GM12874 (cell line): ENCODE measurements at regions not wholly inside any gene's neighbourhood (a gene's known extent, or its start where the extent isn't known, plus 50 kb on each side); places are given as distances from the start of the nearest gene placed in this dataset.

ENCODE experiments used
- CTCF ChIP-seq: IDR thresholded peaks from 2 replicates; pipeline ENCODE4 v1.5.1; 2011; ENCODE audit warnings: low read depth, mild to moderate bottlenecking, control low read depth, low read length, moderate library complexity; ENCODE audit not compliant: insufficient read depth

- peak; percentile 41; the same call in 1 of the 2 replicates for TF ChIP-seq CTCF
Measured at GRCh38 chr4:154082760-154083535, 294.1 kb upstream of the SFRP2 start.

- no peak for TF ChIP-seq CTCF
Measured at GRCh38 chr4:154081391-154081790, 292.5 kb upstream of the SFRP2 start.

GRCh38 chr4:154078504-154079350 is 289.8 kb upstream of the SFRP2 start:
- no peak for TF ChIP-seq CTCF

GRCh38 chr4:154076921-154077320 is 288.0 kb upstream of the SFRP2 start:
- TF ChIP-seq CTCF: no peak

- no peak for TF ChIP-seq CTCF
Measured at GRCh38 chr4:154073107-154073822, 284.4 kb upstream of the SFRP2 start.

GRCh38 chr4:154067786-154068185 is 278.9 kb upstream of the SFRP2 start:
- no peak for TF ChIP-seq CTCF

- no peak for TF ChIP-seq CTCF
Measured at GRCh38 chr4:154065368-154065767, 276.5 kb upstream of the SFRP2 start.
